OCI-LY7 (cell line): ENCODE measurements at regions not wholly inside any gene's neighbourhood (a gene's known extent, or its start where the extent isn't known, plus 50 kb on each side); places are given as distances from the start of the nearest gene placed in this dataset.

Source experiments
- EZH2phosphoT487 ChIP-seq: fragments of 200-600 bp; sonication (generic); IDR thresholded peaks from 2 replicates; pipeline ENCODE4 v1.6.1; 2018; ENCODE audit warnings: low read depth, borderline replicate concordance, mild to moderate bottlenecking, mixed run types, antibody characterized with exemption, low read length, moderate library complexity, mixed read lengths
- TF ChIP-seq, protein P1 (sequence below): fragments of 200-600 bp; sonication (generic); conservative IDR thresholded peaks from 2 replicates; pipeline ENCODE4 v1.5.1; 2014; ENCODE audit warnings: mild to moderate bottlenecking, antibody characterized with exemption, low read length, moderate library complexity, mixed read lengths

- TF ChIP-seq, protein P1, sequence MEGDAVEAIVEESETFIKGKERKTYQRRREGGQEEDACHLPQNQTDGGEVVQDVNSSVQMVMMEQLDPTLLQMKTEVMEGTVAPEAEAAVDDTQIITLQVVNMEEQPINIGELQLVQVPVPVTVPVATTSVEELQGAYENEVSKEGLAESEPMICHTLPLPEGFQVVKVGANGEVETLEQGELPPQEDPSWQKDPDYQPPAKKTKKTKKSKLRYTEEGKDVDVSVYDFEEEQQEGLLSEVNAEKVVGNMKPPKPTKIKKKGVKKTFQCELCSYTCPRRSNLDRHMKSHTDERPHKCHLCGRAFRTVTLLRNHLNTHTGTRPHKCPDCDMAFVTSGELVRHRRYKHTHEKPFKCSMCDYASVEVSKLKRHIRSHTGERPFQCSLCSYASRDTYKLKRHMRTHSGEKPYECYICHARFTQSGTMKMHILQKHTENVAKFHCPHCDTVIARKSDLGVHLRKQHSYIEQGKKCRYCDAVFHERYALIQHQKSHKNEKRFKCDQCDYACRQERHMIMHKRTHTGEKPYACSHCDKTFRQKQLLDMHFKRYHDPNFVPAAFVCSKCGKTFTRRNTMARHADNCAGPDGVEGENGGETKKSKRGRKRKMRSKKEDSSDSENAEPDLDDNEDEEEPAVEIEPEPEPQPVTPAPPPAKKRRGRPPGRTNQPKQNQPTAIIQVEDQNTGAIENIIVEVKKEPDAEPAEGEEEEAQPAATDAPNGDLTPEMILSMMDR: no peak
- TF ChIP-seq EZH2phosphoT487: no peak
Measured at GRCh38 chrX:151073767-151074166, 90.6 kb downstream of the HMGB3 start.
